Endothelial cell of umbilical vein (primary cell): ENCODE measurements at regions not wholly inside any gene's neighbourhood (a gene's known extent, or its start where the extent isn't known, plus 50 kb on each side); places are given as distances from the start of the nearest gene placed in this dataset.

Experiments
- EZH2 ChIP-seq: IDR thresholded peaks from 2 replicates; pipeline ENCODE4 v1.6.1; 2012; ENCODE audit warnings: borderline replicate concordance, low read depth, mild to moderate bottlenecking, moderate library complexity, low read length, inconsistent platforms; ENCODE audit not compliant: severe bottlenecking
- POLR2A ChIP-seq: IDR thresholded peaks from 2 replicates; pipeline ENCODE4 v1.6.1; 2012; ENCODE audit warnings: low read depth, mild to moderate bottlenecking, control low read depth, low read length
- POLR2AphosphoS5 ChIP-seq: IDR thresholded peaks from 2 replicates; pipeline ENCODE4 v1.6.1; 2012; ENCODE audit warnings: low read depth, mild to moderate bottlenecking, control low read depth, low read length, moderate library complexity; ENCODE audit not compliant: insufficient read depth
- TF ChIP-seq, protein P1 (sequence below): IDR thresholded peaks from 2 replicates; pipeline ENCODE4 v1.6.1; 2011; ENCODE audit not compliant: insufficient read depth, insufficient read length

DNA sequence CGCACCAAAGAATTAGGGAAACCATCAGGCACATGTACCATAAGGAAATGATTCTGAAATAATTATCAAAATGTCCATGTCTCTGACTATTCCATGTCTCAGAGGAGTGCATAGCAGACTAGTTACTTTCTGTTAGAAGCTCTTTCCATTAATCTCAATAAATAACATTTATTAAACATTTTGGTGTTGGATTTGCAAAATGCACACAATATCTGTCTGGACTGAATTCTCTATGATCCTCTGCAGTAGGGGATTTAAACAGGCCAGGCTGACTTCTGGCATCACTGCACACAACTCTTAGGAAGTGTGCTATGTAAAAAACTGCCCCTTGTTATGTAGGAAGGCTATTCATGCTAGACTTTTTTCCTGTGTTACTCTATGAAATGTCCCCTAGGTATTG, 283.3 kb upstream of the CDH5 start:
- TF ChIP-seq POLR2A (no peak), POLR2AphosphoS5 (no peak), EZH2 (no peak)
- TF ChIP-seq, protein P1, sequence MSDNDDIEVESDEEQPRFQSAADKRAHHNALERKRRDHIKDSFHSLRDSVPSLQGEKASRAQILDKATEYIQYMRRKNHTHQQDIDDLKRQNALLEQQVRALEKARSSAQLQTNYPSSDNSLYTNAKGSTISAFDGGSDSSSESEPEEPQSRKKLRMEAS = no peak
